ENCODE measurements at regions not wholly inside any gene's neighbourhood (a gene's known extent, or its start where the extent isn't known, plus 50 kb on each side); places are given as distances from the start of the nearest gene placed in this dataset.
"Not testable (repeated sequence)": the region's sequence is repeated elsewhere in the genome, so short reads cannot be mapped to it uniquely, and the experiment has no call there.

- not testable (repeated sequence) for DNase-seq
These were observed 124.3 kb downstream of the TP53TG3F start for GRCh38 chr16:33583702-33584101.

- not testable (repeated sequence) for DNase-seq
These were observed 129.2 kb downstream of the TP53TG3F start for GRCh38 chr16:33588589-33588988.

- DNase-seq, result not testable (repeated sequence)
These were observed 133.9 kb downstream of the TP53TG3F start for GRCh38 chr16:33593344-33593743.

GRCh38 chr16:33595074-33595473 lies 135.7 kb downstream of the TP53TG3F start:
- DNase-seq, result not testable (repeated sequence)

- not testable (repeated sequence) for DNase-seq
These were observed 141.6 kb downstream of the TP53TG3F start for GRCh38 chr16:33601029-33601428.

GRCh38 chr16:33623535-33624077 lies 164.2 kb downstream of the TP53TG3F start:
- DNase-seq, result not testable (repeated sequence)

GRCh38 chr16:33628895-33629294 lies 169.5 kb downstream of the TP53TG3F start:
- DNase-seq, result not testable (repeated sequence)

GRCh38 chr16:33631713-33632112 lies 172.3 kb downstream of the TP53TG3F start:
- DNase-seq, result not testable (repeated sequence)

GRCh38 chr16:33634057-33634456 lies 174.6 kb downstream of the TP53TG3F start:
- DNase-seq, result not testable (repeated sequence)

- not testable (repeated sequence) for DNase-seq
These were observed 177.3 kb downstream of the TP53TG3F start for GRCh38 chr16:33636760-33637159.

- DNase-seq, result not testable (repeated sequence)
These were observed 183.9 kb downstream of the TP53TG3F start for GRCh38 chr16:33643270-33643669.

- not testable (repeated sequence) for DNase-seq
These were observed 184.4 kb downstream of the TP53TG3F start for GRCh38 chr16:33643698-33644381.

- DNase-seq, result not testable (repeated sequence)
These were observed 187.0 kb downstream of the TP53TG3F start for GRCh38 chr16:33646386-33646785.

GRCh38 chr16:33655756-33656155 lies 196.3 kb downstream of the TP53TG3F start:
- not testable (repeated sequence) for DNase-seq

GRCh38 chr16:33656394-33656793 lies 197.0 kb downstream of the TP53TG3F start:
- DNase-seq, result not testable (repeated sequence)

GRCh38 chr16:33657717-33658116 lies 198.3 kb downstream of the TP53TG3F start:
- DNase-seq, result not testable (repeated sequence)

GRCh38 chr16:33680791-33681190 lies 221.4 kb downstream of the TP53TG3F start:
- not testable (repeated sequence) for DNase-seq

- not testable (repeated sequence) for DNase-seq
These were observed 240.9 kb downstream of the TP53TG3F start for GRCh38 chr16:33700320-33700719.

GRCh38 chr16:33706845-33707590 lies 247.6 kb downstream of the TP53TG3F start:
- not testable (repeated sequence) for DNase-seq

- not testable (repeated sequence) for DNase-seq
These were observed 248.2 kb downstream of the TP53TG3F start for GRCh38 chr16:33707591-33707934.

- not testable (repeated sequence) for DNase-seq
These were observed 250.7 kb downstream of the TP53TG3F start for GRCh38 chr16:33709856-33710695.

GRCh38 chr16:33710696-33711087 lies 251.3 kb downstream of the TP53TG3F start:
- DNase-seq, result not testable (repeated sequence)

- DNase-seq, result not testable (repeated sequence)
These were observed 252.2 kb downstream of the TP53TG3F start for GRCh38 chr16:33711616-33712015.
